C4-2B (cell line): ENCODE measurements at regions not wholly inside any gene's neighbourhood (a gene's known extent, or its start where the extent isn't known, plus 50 kb on each side); places are given as distances from the start of the nearest gene placed in this dataset.

ENCODE experiments used
- ZFX ChIP-seq: fragments of 450-650 bp; IDR thresholded peaks from 2 replicates; pipeline ENCODE4 v1.6.1; 2017
- TF ChIP-seq, protein P1 (sequence below): fragments of 450-650 bp; conservative IDR thresholded peaks from 2 replicates; pipeline ENCODE4 v1.5.1; 2017; ENCODE audit warnings: mild to moderate bottlenecking

DNA sequence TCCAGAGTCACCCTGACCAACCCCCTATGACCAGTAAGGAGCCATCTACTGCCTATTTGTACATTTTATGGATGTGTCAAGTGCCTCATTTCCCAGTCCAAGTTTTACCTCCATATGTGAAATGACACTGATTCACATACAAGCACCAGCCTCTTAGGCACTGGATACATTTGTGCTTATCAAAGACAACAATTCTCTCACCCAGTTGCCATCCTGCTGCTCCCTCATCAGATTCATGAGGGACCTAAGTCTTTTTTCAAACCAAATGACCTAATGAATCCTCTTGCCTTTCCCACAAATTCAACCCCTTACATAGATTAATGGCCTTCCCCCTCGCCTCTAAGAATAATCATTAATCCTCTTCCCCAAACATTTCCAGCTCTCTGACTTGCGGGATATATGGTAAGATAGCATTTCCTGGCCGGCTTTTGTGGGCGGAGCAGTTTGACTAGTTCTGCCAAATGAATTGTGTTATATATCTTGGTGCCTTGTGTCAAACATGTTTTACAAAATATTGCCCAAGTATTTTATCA, 233.9 kb downstream of the ARAP2 start:
- TF ChIP-seq, protein P1, sequence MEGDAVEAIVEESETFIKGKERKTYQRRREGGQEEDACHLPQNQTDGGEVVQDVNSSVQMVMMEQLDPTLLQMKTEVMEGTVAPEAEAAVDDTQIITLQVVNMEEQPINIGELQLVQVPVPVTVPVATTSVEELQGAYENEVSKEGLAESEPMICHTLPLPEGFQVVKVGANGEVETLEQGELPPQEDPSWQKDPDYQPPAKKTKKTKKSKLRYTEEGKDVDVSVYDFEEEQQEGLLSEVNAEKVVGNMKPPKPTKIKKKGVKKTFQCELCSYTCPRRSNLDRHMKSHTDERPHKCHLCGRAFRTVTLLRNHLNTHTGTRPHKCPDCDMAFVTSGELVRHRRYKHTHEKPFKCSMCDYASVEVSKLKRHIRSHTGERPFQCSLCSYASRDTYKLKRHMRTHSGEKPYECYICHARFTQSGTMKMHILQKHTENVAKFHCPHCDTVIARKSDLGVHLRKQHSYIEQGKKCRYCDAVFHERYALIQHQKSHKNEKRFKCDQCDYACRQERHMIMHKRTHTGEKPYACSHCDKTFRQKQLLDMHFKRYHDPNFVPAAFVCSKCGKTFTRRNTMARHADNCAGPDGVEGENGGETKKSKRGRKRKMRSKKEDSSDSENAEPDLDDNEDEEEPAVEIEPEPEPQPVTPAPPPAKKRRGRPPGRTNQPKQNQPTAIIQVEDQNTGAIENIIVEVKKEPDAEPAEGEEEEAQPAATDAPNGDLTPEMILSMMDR = no peak
- no peak for TF ChIP-seq ZFX
